Mesendoderm (in vitro differentiated cells): ENCODE measurements at regions not wholly inside any gene's neighbourhood (a gene's known extent, or its start where the extent isn't known, plus 50 kb on each side); places are given as distances from the start of the nearest gene placed in this dataset.

Experiments used
- DNase-seq: peaks from one replicate; pipeline ENCODE4 v3.0.0; 2013
- H2AK5ac ChIP-seq: 2 replicates; pipeline ENCODE4 v1.6.1; 2013; ENCODE audit warnings: low read length, inconsistent platforms
- H2BK120ac ChIP-seq: 2 replicates; pipeline ENCODE4 v1.6.1; 2013; ENCODE audit warnings: low read depth, mild to moderate bottlenecking, low read length, moderate library complexity, mixed read lengths
- H2BK15ac ChIP-seq: replicated peaks from 2 replicates; pipeline ENCODE4 v1.6.1; 2013; ENCODE audit warnings: low read depth, mild to moderate bottlenecking, moderate library complexity
- H2BK5ac ChIP-seq: 2 replicates; pipeline ENCODE4 v1.6.1; 2013; ENCODE audit warnings: low read length, inconsistent platforms
- H3K18ac ChIP-seq: 2 replicates; pipeline ENCODE4 v1.6.1; 2013; ENCODE audit warnings: mild to moderate bottlenecking, low read length, mixed read lengths
- H3K23ac ChIP-seq: one replicate; pipeline ENCODE4 v1.6.1; 2013; ENCODE audit warnings: low read length
- H3K27ac ChIP-seq: 2 replicates; pipeline ENCODE4 v1.5.1; 2013; ENCODE audit warnings: low read depth, mild to moderate bottlenecking, inconsistent platforms, low read length, moderate library complexity
- H3K27me3 ChIP-seq: 2 replicates; pipeline ENCODE4 v1.6.1; 2013; ENCODE audit warnings: low read length, control low read depth, mild to moderate bottlenecking, inconsistent platforms; ENCODE audit not compliant: insufficient read depth, poor library complexity
- H3K36me3 ChIP-seq: 2 replicates; pipeline ENCODE4 v1.6.1; 2013; ENCODE audit warnings: low read length, inconsistent platforms; ENCODE audit not compliant: control insufficient read depth, insufficient read depth
- H3K4ac ChIP-seq: one replicate; pipeline ENCODE4 v1.6.1; 2013; ENCODE audit warnings: low read depth, mild to moderate bottlenecking, low read length, moderate library complexity
- H3K4me1 ChIP-seq: 2 replicates; pipeline ENCODE4 v1.6.1; 2013; ENCODE audit warnings: low read depth, low read length, inconsistent platforms; ENCODE audit not compliant: control insufficient read depth
- H3K4me2 ChIP-seq: 2 replicates; pipeline ENCODE4 v1.6.1; 2013; ENCODE audit warnings: low read length
- H3K4me3 ChIP-seq: 2 replicates; pipeline ENCODE4 v1.5.1; 2013; ENCODE audit warnings: mild to moderate bottlenecking, low read length
- H3K56ac ChIP-seq: one replicate; pipeline ENCODE4 v1.6.1; 2013; ENCODE audit warnings: low read length
- H3K79me1 ChIP-seq: 2 replicates; pipeline ENCODE4 v1.6.1; 2013; ENCODE audit warnings: low read length, inconsistent platforms
- H3K79me2 ChIP-seq: 2 replicates; pipeline ENCODE4 v1.6.1; 2013; ENCODE audit warnings: mild to moderate bottlenecking, low read length; ENCODE audit not compliant: control insufficient read depth, insufficient read depth
- H3K9ac ChIP-seq: 2 replicates; pipeline ENCODE4 v1.6.1; 2013; ENCODE audit warnings: low read length, inconsistent platforms
- H4K5ac ChIP-seq: one replicate; pipeline ENCODE4 v1.6.1; 2013; ENCODE audit warnings: low read length
- H4K8ac ChIP-seq: one replicate; pipeline ENCODE4 v1.6.1; 2013; ENCODE audit warnings: low read depth, mild to moderate bottlenecking, control low read depth, low read length, moderate library complexity
- WGBS: extraction: QIAGEN DNeasy Blood & Tissue Kit; methylation state at CpG from one replicate; pipeline ENCODE4 v1.1.7; 2013; ENCODE audit warnings: low lambda C conversion rate, missing lambda C conversion rate; ENCODE audit not compliant: insufficient coverage; ENCODE audit errors: extremely low coverage; 5-methylcytosine and 5-hydroxymethylcytosine counted together

DNA sequence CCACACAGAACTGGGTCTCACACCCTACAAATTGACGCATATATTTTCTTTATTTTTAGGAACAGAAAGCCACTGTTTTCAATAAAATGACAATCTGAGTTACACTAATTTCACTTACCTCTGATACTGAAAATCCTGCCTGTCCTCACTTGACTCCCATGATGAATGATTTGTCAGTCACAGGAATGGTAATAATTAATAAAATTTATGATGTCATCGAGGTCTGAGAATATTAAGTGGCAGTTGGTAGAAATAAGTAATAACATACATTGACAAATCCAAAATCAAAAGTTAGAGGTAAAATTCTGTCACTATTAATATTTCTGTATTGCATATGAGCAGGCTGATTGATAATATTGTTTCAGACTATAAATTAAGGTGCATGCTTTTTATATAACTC, 418.7 kb upstream of the RGS18 start:
- H3K79me1 ChIP-seq = no peaks in the 10 kb centered on the region
- H3K36me3 ChIP-seq = no peaks in the 10 kb centered on the region
- no peak overlapping the region for H3K9ac ChIP-seq
- no peak overlapping the region for H3K27ac ChIP-seq
- no peak overlapping the region for H2BK15ac ChIP-seq
- no peak overlapping the region for H3K4me2 ChIP-seq
- H3K27me3 ChIP-seq = no peaks in the 10 kb centered on the region
- no peak overlapping the region for H4K5ac ChIP-seq
- H2BK120ac ChIP-seq = no peak overlapping the region
- H3K79me2 ChIP-seq = no peaks in the 10 kb centered on the region
- H2AK5ac ChIP-seq = no peak overlapping the region
- no peak overlapping the region for H3K4me3 ChIP-seq
- H3K18ac ChIP-seq = no peak overlapping the region
- H3K4me1 ChIP-seq = no peaks in the 10 kb centered on the region
- 100% methylated on average over 1 of the region's 2 CpGs for WGBS
- H4K8ac ChIP-seq = no peak overlapping the region
- no peak overlapping the region for H3K23ac ChIP-seq
- no peak overlapping the region for H3K56ac ChIP-seq
- H3K4ac ChIP-seq = no peak overlapping the region
- DNase-seq = no peak
- H2BK5ac ChIP-seq = no peak overlapping the region

GRCh38 chr1:191752342-191752741, 405.9 kb upstream of the RGS18 start:
- Histone ChIP-seq H3K27ac (no peak overlapping the region), H4K5ac (no peak overlapping the region), H3K4me3 (no peak overlapping the region), H3K23ac (no peak overlapping the region), H3K9ac (no peak overlapping the region), H3K4ac (no peak overlapping the region), H2BK15ac (no peak overlapping the region), H3K56ac (no peak overlapping the region), H4K8ac (no peak overlapping the region), H3K36me3 (no peaks in the 10 kb centered on the region), H2AK5ac (no peak overlapping the region), H3K4me2 (no peak overlapping the region), H3K79me2 (no peaks in the 10 kb centered on the region), H3K4me1 (no peaks in the 10 kb centered on the region), H3K18ac (no peak overlapping the region), H3K79me1 (no peaks in the 10 kb centered on the region), H3K27me3 (no peaks in the 10 kb centered on the region), H2BK120ac (no peak overlapping the region), H2BK5ac (no peak overlapping the region)
- DNase-seq = peak; percentile 60
- no CpG with 5 or more reads among the region's 4 CpGs for WGBS

- no peaks in the 10 kb centered on the region for H3K79me2 ChIP-seq
- no peak overlapping the region for H3K4ac ChIP-seq
- H3K18ac ChIP-seq = no peak overlapping the region
- H3K79me1 ChIP-seq = no peaks in the 10 kb centered on the region
- no peaks in the 10 kb centered on the region for H3K36me3 ChIP-seq
- H3K9ac ChIP-seq = no peak overlapping the region
- no peak overlapping the region for H3K23ac ChIP-seq
- H3K4me3 ChIP-seq = no peak overlapping the region
- no peak overlapping the region for H2BK5ac ChIP-seq
- DNase-seq = no peak
- no CpG with 5 or more reads among the region's 2 CpGs for WGBS
- H4K8ac ChIP-seq = no peak overlapping the region
- no peak overlapping the region for H3K27ac ChIP-seq
- H4K5ac ChIP-seq = no peak overlapping the region
- H3K27me3 ChIP-seq = no peaks in the 10 kb centered on the region
- H2AK5ac ChIP-seq = no peak overlapping the region
- H2BK15ac ChIP-seq = no peak overlapping the region
- H3K4me1 ChIP-seq = no peaks in the 10 kb centered on the region
- no peak overlapping the region for H3K56ac ChIP-seq
- no peak overlapping the region for H3K4me2 ChIP-seq
- H2BK120ac ChIP-seq = no peak overlapping the region
These were observed 398.2 kb upstream of the RGS18 start for GRCh38 chr1:191760016-191760415.

DNA sequence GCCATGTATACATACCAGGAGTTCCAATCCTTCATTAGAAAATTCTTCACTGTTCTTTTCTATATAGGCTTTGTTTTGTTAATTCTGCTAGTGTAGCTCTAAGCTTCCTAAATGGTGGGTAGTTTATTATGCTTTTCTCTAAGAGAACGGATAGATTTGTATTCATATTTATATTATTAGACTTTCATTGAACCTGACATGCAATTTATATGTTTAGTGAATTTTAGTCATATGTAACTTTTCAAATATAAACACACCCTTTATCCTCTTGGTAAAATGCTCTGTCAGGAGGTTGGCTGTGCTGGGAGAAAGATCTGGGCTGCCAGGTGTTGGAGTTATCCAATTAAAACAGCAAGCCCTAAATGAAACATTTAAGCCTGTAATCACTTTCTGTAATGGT, 369.7 kb upstream of the RGS18 start:
- Histone ChIP-seq H3K56ac (no peak overlapping the region), H3K23ac (no peak overlapping the region), H3K4ac (no peak overlapping the region), H2BK120ac (no peak overlapping the region), H3K4me2 (no peak overlapping the region), H3K9ac (no peak overlapping the region), H3K79me2 (no peaks in the 10 kb centered on the region), H4K8ac (no peak overlapping the region), H3K4me1 (no peaks in the 10 kb centered on the region), H2BK15ac (no peak overlapping the region), H3K27ac (no peak overlapping the region), H3K27me3 (no peaks in the 10 kb centered on the region), H4K5ac (no peak overlapping the region), H3K18ac (no peak overlapping the region), H3K79me1 (no peaks in the 10 kb centered on the region), H2AK5ac (no peak overlapping the region), H3K4me3 (no peak overlapping the region), H3K36me3 (no peaks in the 10 kb centered on the region), H2BK5ac (no peak overlapping the region)
- no CpG with 5 or more reads among the region's 1 CpG for WGBS
- no peak for DNase-seq

- no peaks in the 10 kb centered on the region for H3K79me2 ChIP-seq
- no peak overlapping the region for H4K5ac ChIP-seq
- H3K18ac ChIP-seq = no peak overlapping the region
- no peak overlapping the region for H3K4ac ChIP-seq
- no peaks in the 10 kb centered on the region for H3K79me1 ChIP-seq
- no peak overlapping the region for H3K4me3 ChIP-seq
- no peaks in the 10 kb centered on the region for H3K4me1 ChIP-seq
- H2BK120ac ChIP-seq = no peak overlapping the region
- no peak overlapping the region for H3K23ac ChIP-seq
- no peaks in the 10 kb centered on the region for H3K27me3 ChIP-seq
- H3K36me3 ChIP-seq = no peaks in the 10 kb centered on the region
- no peak overlapping the region for H3K27ac ChIP-seq
- DNase-seq = no peak
- no peak overlapping the region for H4K8ac ChIP-seq
- no peak overlapping the region for H3K9ac ChIP-seq
- H2BK15ac ChIP-seq = no peak overlapping the region
- no peak overlapping the region for H2AK5ac ChIP-seq
- WGBS = no CpG with 5 or more reads among the region's 1 CpG
- H3K56ac ChIP-seq = no peak overlapping the region
- H3K4me2 ChIP-seq = no peak overlapping the region
- no peak overlapping the region for H2BK5ac ChIP-seq
These were observed 360.1 kb upstream of the RGS18 start for GRCh38 chr1:191798178-191798577.

DNA sequence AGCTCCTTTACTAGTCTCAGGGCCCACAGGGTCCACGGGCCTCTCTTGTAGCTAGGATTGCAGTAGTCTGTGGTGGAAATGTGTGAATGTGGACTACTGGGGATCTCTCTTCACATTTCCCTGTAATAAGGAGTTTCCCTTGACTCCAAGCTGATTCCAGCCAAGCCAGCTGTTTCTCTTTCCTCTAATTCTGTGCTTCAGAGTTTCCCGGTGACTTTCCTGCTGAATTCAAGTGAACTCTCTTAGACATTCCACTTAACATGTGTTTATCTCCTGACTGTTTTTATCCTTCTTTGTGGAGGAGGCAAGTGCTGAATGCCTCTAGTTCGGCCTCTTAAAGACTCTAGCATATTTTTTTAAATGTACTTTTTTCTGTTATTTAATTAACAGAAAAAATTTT, 354.0 kb upstream of the RGS18 start:
- H3K4me3 ChIP-seq = no peak overlapping the region
- DNase-seq = no peak
- WGBS = no CpG with 5 or more reads among the region's 3 CpGs

More for the DNA sequence above, 354.0 kb upstream of the RGS18 start:
- no peaks in the 10 kb centered on the region for H3K27me3 ChIP-seq
- no peak overlapping the region for H2BK5ac ChIP-seq
- no peaks in the 10 kb centered on the region for H3K36me3 ChIP-seq
- no peak overlapping the region for H3K18ac ChIP-seq
- H3K79me1 ChIP-seq = no peaks in the 10 kb centered on the region
- H3K56ac ChIP-seq = no peak overlapping the region
- no peak overlapping the region for H3K9ac ChIP-seq
- H3K79me2 ChIP-seq = no peaks in the 10 kb centered on the region
- no peak overlapping the region for H2AK5ac ChIP-seq
- H3K4ac ChIP-seq = no peak overlapping the region
- no peak overlapping the region for H3K27ac ChIP-seq
- no peak overlapping the region for H4K5ac ChIP-seq
- no peak overlapping the region for H2BK15ac ChIP-seq
- H3K4me2 ChIP-seq = no peak overlapping the region
- no peak overlapping the region for H4K8ac ChIP-seq
- H3K23ac ChIP-seq = no peak overlapping the region
- no peak overlapping the region for H2BK120ac ChIP-seq
- no peaks in the 10 kb centered on the region for H3K4me1 ChIP-seq
